Activated naive CD8-positive, alpha-beta T cell treated with anti-CD3 and anti-CD28 coated beads for 36 hours (primary cell): ENCODE measurements at regions not wholly inside any gene's neighbourhood (a gene's known extent, or its start where the extent isn't known, plus 50 kb on each side); places are given as distances from the start of the nearest gene placed in this dataset.

Experiments
- DNase-seq: peaks from one replicate; pipeline ENCODE4 v3.0.0; 2021
- H3K27ac Mint-ChIP-seq: one replicate; pipeline ENCODE4 v1.8.0; 2022; ENCODE audit warnings: mild to moderate bottlenecking, moderate library complexity, mixed read lengths
- H3K27me3 Mint-ChIP-seq: one replicate; pipeline ENCODE4 v1.8.0; 2022; ENCODE audit warnings: mild to moderate bottlenecking, mixed read lengths
- H3K36me3 Mint-ChIP-seq: one replicate; pipeline ENCODE4 v1.8.0; 2021; ENCODE audit warnings: mild to moderate bottlenecking, mixed read lengths
- H3K4me1 Mint-ChIP-seq: one replicate; pipeline ENCODE4 v1.8.0; 2021; ENCODE audit warnings: mixed read lengths
- H3K4me3 Mint-ChIP-seq: one replicate; pipeline ENCODE4 v1.8.0; 2022; ENCODE audit warnings: mild to moderate bottlenecking, moderate library complexity, mixed read lengths
- H3K9me3 Mint-ChIP-seq: one replicate; pipeline ENCODE4 v1.8.0; 2022; ENCODE audit warnings: mixed read lengths

DNA sequence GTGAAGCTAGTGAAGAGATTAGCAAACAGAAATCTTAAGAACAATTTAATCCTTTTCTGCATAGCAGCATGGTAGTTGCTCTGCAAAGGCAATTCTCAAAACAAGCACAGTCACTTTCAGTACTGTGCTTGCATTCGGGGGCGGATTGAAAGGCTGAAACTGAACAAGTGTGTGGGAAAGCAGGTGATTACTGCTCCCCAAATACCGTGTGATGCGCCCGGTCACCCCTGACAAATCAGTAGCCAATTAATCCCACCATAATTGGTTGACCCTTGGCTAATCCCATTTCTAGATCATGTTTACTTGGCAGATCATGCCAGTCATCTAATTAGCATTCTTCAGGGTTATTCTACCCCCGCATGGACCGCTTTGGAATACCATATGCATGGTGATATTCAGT is 76.5 kb upstream of the ADRB1 start:
- peaks cover under 1% of the 10 kb centered on the region for H3K4me1 Mint-ChIP-seq
- peaks cover 19% of the 10 kb centered on the region for H3K9me3 Mint-ChIP-seq
- peaks cover 12% of the 10 kb centered on the region for H3K36me3 Mint-ChIP-seq
- H3K4me3 Mint-ChIP-seq, result no peak overlapping the region
- DNase-seq, result no peak
- H3K27me3 Mint-ChIP-seq, result peaks cover 11% of the 10 kb centered on the region
- H3K27ac Mint-ChIP-seq, result no peak overlapping the region

DNA sequence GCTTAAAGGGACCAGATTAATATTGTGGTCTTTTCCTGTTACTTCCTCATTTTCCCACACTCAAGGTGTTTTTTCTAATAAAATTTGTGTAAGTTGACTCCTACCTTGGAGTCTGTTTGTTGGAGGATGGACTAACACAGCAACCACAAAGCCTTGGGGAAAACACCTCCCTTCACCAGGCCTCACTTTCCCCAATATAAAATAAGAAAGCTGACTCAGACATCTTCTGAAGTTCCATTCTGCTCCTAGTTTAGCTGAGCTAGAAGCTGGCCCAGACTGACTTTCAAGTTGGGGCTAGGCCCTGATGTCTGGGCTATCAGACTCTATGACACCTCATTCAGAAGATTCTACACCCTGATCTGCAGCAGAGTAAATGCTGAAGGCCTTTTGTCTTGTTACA is 73.0 kb upstream of the ADRB1 start:
- DNase-seq, result no peak
- no peak overlapping the region for H3K27ac Mint-ChIP-seq
- peaks cover 8% of the 10 kb centered on the region for H3K36me3 Mint-ChIP-seq
- no peak overlapping the region for H3K4me3 Mint-ChIP-seq
- H3K4me1 Mint-ChIP-seq, result no peaks in the 10 kb centered on the region
- H3K27me3 Mint-ChIP-seq, result peaks cover 22% of the 10 kb centered on the region
- peaks cover 10% of the 10 kb centered on the region for H3K9me3 Mint-ChIP-seq

DNA sequence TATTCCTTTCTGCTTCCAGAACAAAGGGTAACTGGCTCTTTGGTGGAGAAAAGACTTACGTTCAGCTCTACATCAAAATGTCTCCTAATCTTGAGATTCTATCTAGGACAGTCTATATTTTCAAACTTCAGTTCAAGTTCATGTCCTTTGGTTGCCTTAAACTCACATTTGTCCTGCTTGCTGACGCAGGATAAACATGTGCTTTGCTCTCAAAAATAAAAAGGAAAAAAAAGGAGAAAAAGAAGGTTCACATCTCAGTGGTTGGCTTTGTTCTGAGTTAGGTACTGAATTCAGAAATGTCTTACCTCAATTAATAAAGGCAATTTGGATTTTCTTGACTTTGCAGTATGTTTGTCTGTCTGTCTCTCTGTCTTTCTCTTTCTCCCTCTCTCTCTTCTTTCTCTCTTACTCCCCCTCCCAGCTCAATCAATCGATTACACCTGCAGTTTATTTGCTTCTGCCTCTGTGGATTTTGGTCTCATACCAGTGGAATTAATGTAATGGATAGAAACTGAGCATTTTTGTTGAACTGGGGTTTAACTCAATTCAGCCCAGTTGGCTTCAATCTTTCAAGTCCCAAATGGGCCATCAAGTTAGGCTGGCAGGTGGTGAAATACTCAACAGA is 72.2 kb upstream of the ADRB1 start:
- H3K4me3 Mint-ChIP-seq, result no peak overlapping the region
- H3K27ac Mint-ChIP-seq, result no peak overlapping the region
- peaks cover 10% of the 10 kb centered on the region for H3K9me3 Mint-ChIP-seq
- peaks cover 8% of the 10 kb centered on the region for H3K36me3 Mint-ChIP-seq
- no peak for DNase-seq
- H3K27me3 Mint-ChIP-seq, result peaks cover 25% of the 10 kb centered on the region
- H3K4me1 Mint-ChIP-seq, result no peaks in the 10 kb centered on the region

DNA sequence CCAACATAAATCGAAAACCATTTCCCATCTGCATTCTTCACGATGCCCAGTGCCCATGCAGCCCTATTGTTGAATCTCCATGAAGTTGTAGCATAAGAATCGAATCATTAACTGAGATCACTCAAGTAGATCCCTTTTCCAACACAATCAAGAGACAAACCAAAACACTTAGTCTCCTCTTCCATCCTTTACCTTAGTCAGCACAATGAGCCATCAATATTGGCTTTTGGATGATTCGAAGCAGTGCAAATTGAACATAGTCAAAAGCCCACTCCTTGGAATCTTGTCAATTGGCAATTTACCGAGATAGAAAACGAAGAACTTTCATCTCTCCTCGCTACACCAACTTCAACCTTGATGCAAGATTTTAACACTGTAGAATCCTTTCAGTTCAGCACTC is 66.5 kb upstream of the ADRB1 start:
- Mint-ChIP-seq H3K9me3 (peaks cover 1% of the 10 kb centered on the region), H3K4me1 (no peaks in the 10 kb centered on the region), H3K4me3 (no peak overlapping the region), H3K27ac (no peak overlapping the region), H3K27me3 (peaks cover 14% of the 10 kb centered on the region), H3K36me3 (no peaks in the 10 kb centered on the region)
- no peak for DNase-seq

DNA sequence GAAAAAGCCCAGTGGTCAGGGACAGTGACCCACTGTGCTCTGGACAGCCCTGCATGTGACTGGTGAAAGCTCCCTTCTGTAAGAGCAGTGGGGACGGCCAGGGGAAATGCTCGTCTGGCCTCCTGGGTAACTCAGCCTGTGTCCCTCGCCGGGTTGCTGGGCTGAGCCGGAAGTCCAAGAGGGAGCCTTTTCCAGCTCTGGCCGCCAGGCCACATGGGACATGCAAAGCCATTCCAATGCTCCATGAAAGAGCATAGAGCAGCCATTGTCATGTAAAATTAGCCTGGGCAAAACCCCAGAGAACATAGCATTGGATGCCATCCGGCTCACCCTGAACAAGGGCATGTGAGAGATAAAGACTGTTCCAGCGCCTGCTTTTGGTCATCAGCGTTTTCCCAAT is 64.9 kb upstream of the ADRB1 start:
- no peak for DNase-seq
- Mint-ChIP-seq H3K27ac (no peak overlapping the region), H3K4me3 (no peak overlapping the region), H3K9me3 (peaks cover 1% of the 10 kb centered on the region), H3K36me3 (no peaks in the 10 kb centered on the region), H3K4me1 (peaks cover 5% of the 10 kb centered on the region), H3K27me3 (peaks cover 13% of the 10 kb centered on the region)

DNA sequence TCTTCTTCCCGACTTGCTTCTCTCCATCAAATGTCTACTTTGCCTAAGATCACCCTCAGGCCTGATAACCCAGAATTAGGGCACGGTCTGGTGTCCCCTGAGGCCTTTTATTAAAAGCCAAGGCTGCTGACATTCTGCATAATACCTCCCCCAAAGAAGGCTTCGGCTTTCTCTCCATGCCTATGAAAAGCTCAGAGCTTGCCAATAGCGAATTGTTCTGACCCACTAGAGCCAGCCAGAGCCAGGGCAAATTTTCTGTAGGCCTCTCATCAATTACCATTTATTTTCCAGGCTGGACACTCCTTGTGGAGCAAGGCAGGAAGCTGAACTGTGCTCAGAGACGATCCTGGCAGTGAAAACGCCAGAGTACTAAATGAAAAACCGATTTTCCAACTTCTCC is 64.3 kb upstream of the ADRB1 start:
- no peak overlapping the region for H3K27ac Mint-ChIP-seq
- H3K9me3 Mint-ChIP-seq, result peaks cover 1% of the 10 kb centered on the region
- peaks cover 11% of the 10 kb centered on the region for H3K27me3 Mint-ChIP-seq
- H3K36me3 Mint-ChIP-seq, result no peaks in the 10 kb centered on the region
- peaks cover 6% of the 10 kb centered on the region for H3K4me1 Mint-ChIP-seq
- H3K4me3 Mint-ChIP-seq, result no peak overlapping the region
- DNase-seq, result no peak

DNA sequence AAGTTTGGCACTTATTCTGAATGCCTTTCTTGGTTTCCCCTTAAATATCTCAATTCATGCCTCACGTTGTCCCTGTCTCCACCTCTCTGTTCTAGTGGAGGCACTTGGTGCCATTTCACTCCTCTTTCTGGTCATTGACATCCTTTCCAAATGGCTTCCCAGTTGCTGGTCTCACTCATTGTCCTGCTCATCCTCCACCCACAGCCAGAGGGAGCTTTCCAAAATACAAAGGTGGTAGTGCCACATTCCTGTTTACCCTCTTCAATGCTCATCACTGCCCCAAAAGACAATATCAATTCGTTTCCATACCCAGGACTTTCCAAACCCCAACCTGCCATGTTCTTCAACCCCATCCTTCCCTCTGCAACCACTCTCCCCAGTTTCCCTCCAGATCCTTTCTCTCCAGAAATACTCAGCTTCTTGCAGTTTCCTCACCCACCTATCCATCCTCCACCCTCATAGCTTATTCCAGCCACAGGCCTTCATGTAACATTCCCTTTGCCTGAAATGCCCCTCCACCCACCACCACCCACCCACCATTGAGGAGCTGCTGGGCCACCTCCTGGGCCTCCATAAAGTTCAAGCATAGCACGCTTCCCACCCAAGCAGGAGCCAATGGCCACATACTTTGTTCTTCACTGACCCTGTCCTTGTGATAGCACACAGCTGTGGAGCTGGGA is 63.1 kb upstream of the ADRB1 start:
- Mint-ChIP-seq H3K4me3 (no peak overlapping the region), H3K27me3 (peaks cover 10% of the 10 kb centered on the region), H3K36me3 (no peaks in the 10 kb centered on the region), H3K27ac (no peak overlapping the region), H3K9me3 (no peaks in the 10 kb centered on the region), H3K4me1 (peaks cover 6% of the 10 kb centered on the region)
- no peak for DNase-seq

DNA sequence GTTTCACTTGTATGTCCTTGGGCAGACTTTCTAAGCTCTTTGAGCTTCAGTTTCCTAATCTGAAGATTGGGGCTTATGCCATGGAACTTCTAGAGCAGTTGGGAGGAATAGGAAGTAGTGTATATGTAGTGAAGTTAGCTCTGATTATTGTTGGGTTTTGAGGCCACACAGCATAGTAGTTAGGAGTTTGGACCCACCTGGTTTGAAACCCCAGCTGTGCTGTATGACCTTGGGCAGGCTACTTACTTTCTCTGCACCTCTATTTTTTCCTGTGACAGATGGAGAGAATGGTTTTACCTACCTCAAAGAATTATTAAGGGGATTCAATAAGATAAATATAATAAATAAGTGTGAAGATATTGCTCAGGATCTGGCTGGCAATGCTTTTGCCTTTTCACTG is 61.4 kb upstream of the ADRB1 start:
- Mint-ChIP-seq H3K27me3 (peaks cover 11% of the 10 kb centered on the region), H3K27ac (no peak overlapping the region), H3K9me3 (peaks cover 6% of the 10 kb centered on the region), H3K36me3 (no peaks in the 10 kb centered on the region), H3K4me3 (no peak overlapping the region), H3K4me1 (peaks cover 6% of the 10 kb centered on the region)
- DNase-seq, result no peak

DNA sequence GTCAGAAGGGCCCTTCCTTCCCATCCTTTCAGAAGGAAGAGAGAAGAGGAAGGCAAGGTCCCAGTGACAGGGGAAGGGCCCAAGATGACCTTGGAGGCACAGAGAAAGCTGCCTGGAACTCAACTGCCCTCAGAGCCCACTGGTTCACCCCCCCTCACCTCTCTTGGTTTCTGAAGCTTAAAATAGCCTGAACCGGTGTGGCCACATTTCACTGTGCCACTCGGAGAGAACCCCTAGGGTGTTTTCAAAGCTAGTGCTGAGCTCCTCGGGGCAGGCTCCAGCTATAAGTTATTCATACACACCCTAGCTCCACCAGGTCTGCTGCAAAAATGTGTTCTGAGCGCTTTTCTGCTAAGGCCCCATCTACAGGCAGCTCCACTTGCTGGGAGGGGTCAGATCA is 60.9 kb upstream of the ADRB1 start:
- peaks cover 10% of the 10 kb centered on the region for H3K9me3 Mint-ChIP-seq
- H3K27me3 Mint-ChIP-seq, result peaks cover 14% of the 10 kb centered on the region

DNA sequence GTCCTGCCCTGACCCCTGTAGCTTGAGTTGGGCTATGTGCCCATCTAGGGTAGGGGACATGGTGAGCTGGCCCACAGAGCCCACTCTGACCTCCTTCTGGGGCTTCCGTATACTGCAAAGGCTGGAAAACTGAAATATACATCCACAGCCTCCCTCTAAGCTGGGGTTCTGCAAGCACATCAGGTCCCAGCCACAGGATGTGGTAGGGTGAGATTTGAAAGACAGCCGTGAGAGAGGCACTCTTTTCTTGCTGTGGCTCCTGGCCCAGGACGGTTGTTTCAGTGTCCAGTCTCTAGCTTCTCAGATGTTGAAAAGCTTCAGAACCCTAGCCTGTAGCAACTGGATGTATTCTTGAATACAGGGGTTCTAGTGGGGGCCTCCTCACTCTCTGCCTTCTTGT is 60.1 kb upstream of the ADRB1 start:
- peaks cover 22% of the 10 kb centered on the region for H3K27me3 Mint-ChIP-seq
- H3K36me3 Mint-ChIP-seq, result peaks cover 7% of the 10 kb centered on the region
- no peak overlapping the region for H3K4me3 Mint-ChIP-seq
- H3K27ac Mint-ChIP-seq, result no peak overlapping the region
- peaks cover 15% of the 10 kb centered on the region for H3K9me3 Mint-ChIP-seq
- peaks cover 6% of the 10 kb centered on the region for H3K4me1 Mint-ChIP-seq
- DNase-seq, result no peak

More for the DNA sequence above, 60.9 kb upstream of the ADRB1 start:
- H3K27ac Mint-ChIP-seq, result no peak overlapping the region
- H3K36me3 Mint-ChIP-seq, result peaks cover 2% of the 10 kb centered on the region
- H3K4me1 Mint-ChIP-seq, result peaks cover 6% of the 10 kb centered on the region
- no peak for DNase-seq
- no peak overlapping the region for H3K4me3 Mint-ChIP-seq

DNA sequence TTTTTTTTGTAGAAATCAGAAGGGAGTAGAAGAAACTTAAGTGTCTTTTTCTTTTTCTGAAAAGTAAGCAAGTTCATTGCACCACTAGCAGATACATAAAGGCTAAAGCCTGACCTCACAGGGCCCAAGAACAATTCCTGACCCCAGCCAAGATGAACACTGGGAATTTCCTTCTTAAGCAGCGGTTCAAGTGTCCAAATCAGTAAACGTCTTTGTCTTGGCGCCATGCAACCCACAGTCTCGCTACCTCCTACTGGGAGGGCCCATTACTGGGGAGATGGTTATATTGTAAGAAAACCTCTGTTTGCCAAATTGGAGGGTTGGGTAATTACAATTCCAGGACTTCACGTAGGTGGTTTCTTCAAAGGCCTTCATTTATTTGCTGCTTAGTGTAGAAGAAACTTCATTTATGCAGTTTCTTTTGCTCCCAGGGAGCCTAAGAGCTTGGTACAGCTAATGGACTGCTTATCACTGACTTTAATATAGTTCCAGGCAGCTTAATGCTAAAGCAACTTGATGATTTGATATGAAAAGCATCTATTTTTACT is 58.3 kb upstream of the ADRB1 start:
- H3K4me3 Mint-ChIP-seq, result no peak overlapping the region
- H3K36me3 Mint-ChIP-seq, result peaks cover 7% of the 10 kb centered on the region
- peaks cover 15% of the 10 kb centered on the region for H3K9me3 Mint-ChIP-seq

DNA sequence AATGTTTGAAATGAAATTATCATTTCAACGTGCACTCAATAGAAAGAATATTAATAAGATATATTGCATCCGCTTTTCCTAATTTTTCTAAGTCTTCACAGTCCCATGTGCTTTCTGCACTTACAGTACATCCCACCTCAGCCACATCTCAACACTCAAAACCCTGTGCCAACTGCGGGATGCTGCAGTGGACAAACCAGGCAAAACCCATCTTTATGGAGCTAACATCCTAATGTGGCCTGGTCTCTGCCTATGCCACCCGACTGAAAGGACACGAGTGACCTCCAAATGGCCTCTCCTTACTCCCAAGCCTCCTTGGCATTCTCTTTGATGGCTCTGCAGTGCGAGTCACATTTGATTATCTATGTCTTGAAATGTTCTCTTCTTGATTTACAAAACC is 57.4 kb upstream of the ADRB1 start:
- peaks cover 7% of the 10 kb centered on the region for H3K36me3 Mint-ChIP-seq
- H3K27ac Mint-ChIP-seq, result no peak overlapping the region
- H3K4me1 Mint-ChIP-seq, result peaks cover 10% of the 10 kb centered on the region
- peaks cover 40% of the 10 kb centered on the region for H3K27me3 Mint-ChIP-seq
- DNase-seq, result no peak
- peaks cover 15% of the 10 kb centered on the region for H3K9me3 Mint-ChIP-seq
- no peak overlapping the region for H3K4me3 Mint-ChIP-seq

More for the DNA sequence above, 58.3 kb upstream of the ADRB1 start:
- no peak for DNase-seq
- Mint-ChIP-seq H3K27me3 (peaks cover 34% of the 10 kb centered on the region), H3K27ac (no peak overlapping the region), H3K4me1 (peaks cover 6% of the 10 kb centered on the region)

DNA sequence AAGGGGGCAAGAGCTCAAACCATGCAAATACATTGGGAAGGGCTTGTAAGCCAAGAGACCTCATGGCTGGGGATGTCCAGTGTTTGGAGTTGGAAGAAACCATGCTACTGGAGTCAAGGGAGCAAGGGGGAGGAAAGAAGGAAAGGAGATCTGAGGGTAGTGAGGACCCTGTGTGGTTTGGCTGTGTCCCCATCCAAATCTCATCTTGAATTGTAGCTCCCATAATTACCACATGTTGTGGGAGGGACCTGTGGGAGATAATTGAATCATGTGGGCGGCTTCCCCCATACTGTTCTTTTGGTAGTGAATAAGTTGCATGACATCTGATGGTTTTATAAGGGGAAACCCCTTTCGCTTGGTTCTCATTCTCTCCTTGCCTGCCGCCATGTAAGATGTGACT is 56.5 kb upstream of the ADRB1 start:
- H3K9me3 Mint-ChIP-seq, result peaks cover 15% of the 10 kb centered on the region
- H3K36me3 Mint-ChIP-seq, result peaks cover 7% of the 10 kb centered on the region
- peaks cover 11% of the 10 kb centered on the region for H3K4me1 Mint-ChIP-seq
- no peak overlapping the region for H3K4me3 Mint-ChIP-seq
- H3K27me3 Mint-ChIP-seq, result peaks cover 49% of the 10 kb centered on the region
- no peak overlapping the region for H3K27ac Mint-ChIP-seq
- DNase-seq, result no peak

DNA sequence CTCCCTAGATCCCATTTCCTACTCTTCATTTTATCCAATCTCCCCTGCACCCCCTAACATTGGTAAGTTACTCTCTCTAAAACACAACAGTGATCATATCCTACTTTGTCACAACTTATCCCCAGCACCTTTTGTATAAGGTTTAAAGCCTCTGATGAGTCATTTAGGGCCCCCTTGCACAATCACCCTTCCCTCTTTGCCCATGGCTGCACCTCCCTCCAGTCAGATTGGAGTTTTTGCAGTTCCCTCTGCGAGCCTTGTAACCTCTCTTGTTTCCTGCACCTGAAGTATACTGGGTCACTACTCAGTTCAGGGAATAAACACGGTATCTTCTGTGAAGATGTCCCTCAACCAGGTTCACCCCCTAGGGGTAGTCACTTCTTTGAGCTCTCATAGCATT is 55.9 kb upstream of the ADRB1 start:
- no peak overlapping the region for H3K4me3 Mint-ChIP-seq
- H3K4me1 Mint-ChIP-seq, result peaks cover 11% of the 10 kb centered on the region
- H3K36me3 Mint-ChIP-seq, result peaks cover 7% of the 10 kb centered on the region
- H3K27me3 Mint-ChIP-seq, result peaks cover 53% of the 10 kb centered on the region
- H3K27ac Mint-ChIP-seq, result no peak overlapping the region
- H3K9me3 Mint-ChIP-seq, result peaks cover 15% of the 10 kb centered on the region
- DNase-seq, result no peak

DNA sequence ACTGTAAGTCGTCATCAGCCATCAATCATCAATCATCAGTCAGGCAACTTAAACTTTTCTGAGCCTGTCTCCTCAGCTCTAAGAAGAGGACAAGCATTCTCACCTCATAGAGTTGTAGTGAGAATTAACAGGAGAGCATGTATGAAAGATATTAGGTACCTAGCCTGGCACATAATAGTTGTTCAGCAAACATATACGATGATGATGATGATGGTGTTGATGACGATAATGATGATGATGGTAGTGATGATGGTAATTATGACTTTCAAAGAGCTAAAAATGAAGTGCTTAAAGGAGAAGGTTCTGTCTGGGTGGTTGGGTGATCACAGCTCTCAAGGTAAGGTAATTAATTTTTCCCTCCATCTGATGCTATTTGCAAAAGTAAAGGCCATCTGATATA is 55.1 kb upstream of the ADRB1 start:
- Mint-ChIP-seq H3K9me3 (peaks cover 15% of the 10 kb centered on the region), H3K4me1 (peaks cover 7% of the 10 kb centered on the region), H3K4me3 (no peak overlapping the region), H3K36me3 (peaks cover 7% of the 10 kb centered on the region), H3K27me3 (peaks cover 58% of the 10 kb centered on the region), H3K27ac (no peak overlapping the region)
- no peak for DNase-seq
